WTC11 (cell line): ENCODE measurements at regions not wholly inside any gene's neighbourhood (a gene's known extent, or its start where the extent isn't known, plus 50 kb on each side); places are given as distances from the start of the nearest gene placed in this dataset.

Experiments used
- ATAC-seq: fragments of 200-7000 bp; cut with Tn5 transposase; 2 replicates; pipeline ENCODE4 v1.10.0; 2021; ENCODE audit warnings: mild to moderate bottlenecking, moderate library complexity
- CTCF ChIA-PET: fragments of 300-600 bp; sonication (Branson Sonifier 250); formaldehyde crosslinking; loops from one replicate; lab custom pipeline; 2021; ENCODE audit warnings: antibody characterized with exemption; lab: Charles Lee
- POLR2A ChIA-PET: fragments of 350-600 bp; sonication (Branson Sonifier 250); formaldehyde crosslinking; loops from one replicate; lab custom pipeline; 2021; ENCODE audit warnings: antibody characterized with exemption; lab: Charles Lee
- DNase-seq: peaks from one replicate; pipeline ENCODE4 v3.0.0; 2021; ENCODE audit warnings: low spot score
- H3K27ac Mint-ChIP-seq: 2 replicates; pipeline ENCODE4 v1.8.0; 2021; ENCODE audit warnings: mixed read lengths
- H3K27me3 Mint-ChIP-seq: 2 replicates; pipeline ENCODE4 v1.8.0; 2021; ENCODE audit warnings: low read depth, mild to moderate bottlenecking, moderate library complexity, mixed read lengths
- H3K36me3 Mint-ChIP-seq: 2 replicates; pipeline ENCODE4 v1.8.0; 2021; ENCODE audit warnings: mixed read lengths
- H3K4me1 Mint-ChIP-seq: 2 replicates; pipeline ENCODE4 v1.8.0; 2022; ENCODE audit warnings: mixed read lengths
- H3K4me3 Mint-ChIP-seq: 2 replicates; pipeline ENCODE4 v1.8.0; 2021; ENCODE audit warnings: mild to moderate bottlenecking, moderate library complexity, mixed read lengths
- H3K9me3 Mint-ChIP-seq: 2 replicates; pipeline ENCODE4 v1.8.0; 2021; ENCODE audit warnings: mixed read lengths
- CDX4 ChIP-seq: fragments of 250-450 bp; sonication (Bioruptor Pico); IDR thresholded peaks from 2 replicates; pipeline ENCODE4 v1.9.0; 2021; ENCODE audit warnings: moderate library complexity, mild to moderate bottlenecking, inconsistent platforms, borderline replicate concordance
- CREM ChIP-seq: sonication (generic); formaldehyde crosslinking; IDR thresholded peaks from 2 replicates; pipeline ENCODE4 v1.8.1; 2022; ENCODE audit warnings: mild to moderate bottlenecking, missing genetic modification reagents, moderate library complexity
- E2F1 ChIP-seq: sonication (generic); formaldehyde crosslinking; IDR thresholded peaks from 2 replicates; pipeline ENCODE4 v1.8.0; 2022; ENCODE audit warnings: mild to moderate bottlenecking, missing genetic modification reagents
- E2F4 ChIP-seq: sonication (generic); formaldehyde crosslinking; IDR thresholded peaks from 2 replicates; pipeline ENCODE4 v1.8.1; 2022; ENCODE audit warnings: low read depth, mild to moderate bottlenecking, moderate library complexity, missing genetic modification reagents, borderline replicate concordance
- ELF4 ChIP-seq: sonication (generic); formaldehyde crosslinking; IDR thresholded peaks from 2 replicates; pipeline ENCODE4 v1.8.1; 2022; ENCODE audit warnings: low read depth, mild to moderate bottlenecking, moderate library complexity, missing genetic modification reagents
- ESRRA ChIP-seq: sonication (generic); formaldehyde crosslinking; IDR thresholded peaks from 2 replicates; pipeline ENCODE4 v1.8.1; 2022; ENCODE audit warnings: mild to moderate bottlenecking, missing genetic modification reagents, borderline replicate concordance
- FOXP1 ChIP-seq: sonication (generic); formaldehyde crosslinking; IDR thresholded peaks from 2 replicates; pipeline ENCODE4 v1.8.0; 2022; ENCODE audit warnings: missing genetic modification reagents, mild to moderate bottlenecking, moderate library complexity, borderline replicate concordance
- GABPB1 ChIP-seq: sonication (generic); formaldehyde crosslinking; IDR thresholded peaks from 2 replicates; pipeline ENCODE4 v1.8.1; 2023; ENCODE audit warnings: mild to moderate bottlenecking, missing genetic modification reagents
- IRF2 ChIP-seq: sonication (generic); formaldehyde crosslinking; IDR thresholded peaks from 2 replicates; pipeline ENCODE4 v1.8.0; 2022; ENCODE audit warnings: low read depth, missing genetic modification reagents, borderline replicate concordance
- KAT7 ChIP-seq: sonication (generic); formaldehyde crosslinking; IDR thresholded peaks from 2 replicates; pipeline ENCODE4 v1.8.1; 2023; ENCODE audit warnings: missing genetic modification reagents, mild to moderate bottlenecking, borderline replicate concordance
- NR2C2 ChIP-seq: sonication (generic); formaldehyde crosslinking; IDR thresholded peaks from 2 replicates; pipeline ENCODE4 v1.8.0; 2022; ENCODE audit warnings: mild to moderate bottlenecking, missing genetic modification reagents
- OVOL2 ChIP-seq: fragments of 250-450 bp; sonication (Bioruptor Pico); IDR thresholded peaks from 2 replicates; pipeline ENCODE4 v1.9.0; 2021; ENCODE audit warnings: mild to moderate bottlenecking, borderline replicate concordance
- RORB ChIP-seq: fragments of 250-450 bp; sonication (Bioruptor Pico); IDR thresholded peaks from 2 replicates; pipeline ENCODE4 v1.9.0; 2021; ENCODE audit warnings: mild to moderate bottlenecking
- SMAD3 ChIP-seq: sonication (generic); formaldehyde crosslinking; IDR thresholded peaks from 2 replicates; pipeline ENCODE4 v1.8.0; 2022; ENCODE audit warnings: missing genetic modification reagents, mild to moderate bottlenecking, borderline replicate concordance
- USF1 ChIP-seq: sonication (generic); formaldehyde crosslinking; IDR thresholded peaks from 2 replicates; pipeline ENCODE4 v1.8.0; 2022; ENCODE audit warnings: mild to moderate bottlenecking, missing genetic modification reagents
- USF2 ChIP-seq: sonication (generic); formaldehyde crosslinking; IDR thresholded peaks from 2 replicates; pipeline ENCODE4 v1.8.1; 2023; ENCODE audit warnings: mild to moderate bottlenecking, missing genetic modification reagents, moderate library complexity
- ZNF219 ChIP-seq: sonication (generic); formaldehyde crosslinking; IDR thresholded peaks from 2 replicates; pipeline ENCODE4 v1.8.0; 2023; ENCODE audit warnings: missing genetic modification reagents, mild to moderate bottlenecking, borderline replicate concordance
- ZNF263 ChIP-seq: sonication (generic); formaldehyde crosslinking; IDR thresholded peaks from 2 replicates; pipeline ENCODE4 v1.8.1; 2022; ENCODE audit warnings: low read depth, mild to moderate bottlenecking, moderate library complexity, missing genetic modification reagents
- ZNF281 ChIP-seq: sonication (generic); formaldehyde crosslinking; IDR thresholded peaks from 2 replicates; pipeline ENCODE4 v1.8.0; 2023; ENCODE audit warnings: mild to moderate bottlenecking, missing genetic modification reagents
- ZNF317 ChIP-seq: sonication (generic); formaldehyde crosslinking; IDR thresholded peaks from 2 replicates; pipeline ENCODE4 v1.8.1; 2023; ENCODE audit warnings: low read depth, mild to moderate bottlenecking, moderate library complexity, missing genetic modification reagents, borderline replicate concordance
- ZNF425 ChIP-seq: fragments of 250-450 bp; sonication (Bioruptor Pico); conservative IDR thresholded peaks from 2 replicates; pipeline ENCODE4 v1.9.0; 2021; ENCODE audit warnings: mild to moderate bottlenecking
- ZNF512 ChIP-seq: sonication (generic); formaldehyde crosslinking; IDR thresholded peaks from 2 replicates; pipeline ENCODE4 v1.8.1; 2022; ENCODE audit warnings: missing genetic modification reagents, borderline replicate concordance
- ZSCAN18 ChIP-seq: fragments of 250-450 bp; sonication (Bioruptor Pico); IDR thresholded peaks from 2 replicates; pipeline ENCODE4 v2.1.2; 2022; ENCODE audit warnings: mild to moderate bottlenecking, moderate library complexity

- TF ChIP-seq E2F4 (no peak), NR2C2 (CRISPR knock-in tag) (no peak), ZNF281 (CRISPR knock-in tag) (no peak), ZNF317 (CRISPR knock-in tag) (no peak)
Observed at GRCh38 chr11:123286255-123286654, 91.2 kb upstream of the CLMP start (continued).

- DNase-seq (no peak), ATAC-seq (no peak)
- Mint-ChIP-seq H3K9me3 (peaks cover 9% of the 10 kb centered on the region), H3K36me3 (no peaks in the 10 kb centered on the region), H3K27me3 (peaks cover 5% of the 10 kb centered on the region), H3K27ac (no peak overlapping the region), H3K4me1 (peaks cover 4% of the 10 kb centered on the region), H3K4me3 (no peak overlapping the region)
- POLR2A ChIA-PET = interaction anchor here (0.6 kb wide), 1 partner anchor 101 kb away, joined by 3 read pairs; no protein-coding TSS in a partner anchor
- CTCF ChIA-PET = interaction anchor here (0.7 to 1.1 kb wide), 2 partner anchors 23 to 1591 kb away, joined by 3 to 4 read pairs; no protein-coding TSS in a partner anchor
- TF ChIP-seq SMAD3 (CRISPR knock-in tag) (no peak), RORB (no peak), OVOL2 (no peak), ELF4 (no peak), USF2 (CRISPR knock-in tag) (no peak), GABPB1 (CRISPR knock-in tag) (no peak), USF1 (no peak), ZNF263 (CRISPR knock-in tag) (no peak), ZNF425 (CRISPR knock-in tag) (no peak), ZNF512 (CRISPR knock-in tag) (no peak), ESRRA (CRISPR knock-in tag) (no peak), E2F1 (CRISPR knock-in tag) (no peak), CDX4 (CRISPR knock-in tag) (no peak), CREM (no peak), KAT7 (CRISPR knock-in tag) (no peak), IRF2 (CRISPR knock-in tag) (no peak), ZNF219 (no peak), ZSCAN18 (CRISPR knock-in tag) (no peak), FOXP1 (CRISPR knock-in tag) (no peak)
Observed at GRCh38 chr11:123284454-123284853, 89.4 kb upstream of the CLMP start.
